D721Med (cell line): ENCODE measurements at regions not wholly inside any gene's neighbourhood (a gene's known extent, or its start where the extent isn't known, plus 50 kb on each side); places are given as distances from the start of the nearest gene placed in this dataset.

Source experiments
- DNase-seq: peaks from one replicate; pipeline ENCODE4 v3.0.0; 2011; ENCODE audit warnings: low spot score; ENCODE audit not compliant: insufficient read length
- FAIRE-seq: peaks from 2 replicates; lab custom pipeline; 2011; peaks lifted over from hg19 to GRCh38; lab: Jason Lieb, UNC
- TF ChIP-seq, protein P1 (sequence below): IDR thresholded peaks from 2 replicates; pipeline ENCODE4 v1.5.1; 2012; ENCODE audit warnings: mild to moderate bottlenecking, control low read depth; ENCODE audit not compliant: insufficient read depth; ENCODE audit errors: missing control alignments

DNA sequence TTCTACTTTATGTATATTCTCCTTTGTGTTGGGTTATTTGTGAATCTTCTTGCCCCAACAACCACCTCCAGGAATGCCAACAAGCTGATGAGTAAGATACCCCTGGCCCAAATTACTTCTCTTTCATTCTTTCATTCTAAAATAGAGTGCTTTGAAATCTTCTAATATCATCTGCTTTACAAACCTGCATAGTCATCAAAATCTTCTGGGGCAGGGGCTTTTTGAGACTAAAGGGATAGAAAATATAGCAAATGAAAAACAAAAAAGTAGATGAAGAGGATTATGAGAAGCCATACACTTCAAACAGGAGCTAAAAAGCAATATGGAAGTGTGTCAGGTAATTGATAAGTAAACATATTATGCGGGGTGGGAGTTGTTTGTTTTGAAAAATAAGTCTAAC lies 150.7 kb upstream of the SOX4 start:
- DNase-seq (no peak), FAIRE-seq (no peak)
- TF ChIP-seq, protein P1, sequence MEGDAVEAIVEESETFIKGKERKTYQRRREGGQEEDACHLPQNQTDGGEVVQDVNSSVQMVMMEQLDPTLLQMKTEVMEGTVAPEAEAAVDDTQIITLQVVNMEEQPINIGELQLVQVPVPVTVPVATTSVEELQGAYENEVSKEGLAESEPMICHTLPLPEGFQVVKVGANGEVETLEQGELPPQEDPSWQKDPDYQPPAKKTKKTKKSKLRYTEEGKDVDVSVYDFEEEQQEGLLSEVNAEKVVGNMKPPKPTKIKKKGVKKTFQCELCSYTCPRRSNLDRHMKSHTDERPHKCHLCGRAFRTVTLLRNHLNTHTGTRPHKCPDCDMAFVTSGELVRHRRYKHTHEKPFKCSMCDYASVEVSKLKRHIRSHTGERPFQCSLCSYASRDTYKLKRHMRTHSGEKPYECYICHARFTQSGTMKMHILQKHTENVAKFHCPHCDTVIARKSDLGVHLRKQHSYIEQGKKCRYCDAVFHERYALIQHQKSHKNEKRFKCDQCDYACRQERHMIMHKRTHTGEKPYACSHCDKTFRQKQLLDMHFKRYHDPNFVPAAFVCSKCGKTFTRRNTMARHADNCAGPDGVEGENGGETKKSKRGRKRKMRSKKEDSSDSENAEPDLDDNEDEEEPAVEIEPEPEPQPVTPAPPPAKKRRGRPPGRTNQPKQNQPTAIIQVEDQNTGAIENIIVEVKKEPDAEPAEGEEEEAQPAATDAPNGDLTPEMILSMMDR, result no peak

DNA sequence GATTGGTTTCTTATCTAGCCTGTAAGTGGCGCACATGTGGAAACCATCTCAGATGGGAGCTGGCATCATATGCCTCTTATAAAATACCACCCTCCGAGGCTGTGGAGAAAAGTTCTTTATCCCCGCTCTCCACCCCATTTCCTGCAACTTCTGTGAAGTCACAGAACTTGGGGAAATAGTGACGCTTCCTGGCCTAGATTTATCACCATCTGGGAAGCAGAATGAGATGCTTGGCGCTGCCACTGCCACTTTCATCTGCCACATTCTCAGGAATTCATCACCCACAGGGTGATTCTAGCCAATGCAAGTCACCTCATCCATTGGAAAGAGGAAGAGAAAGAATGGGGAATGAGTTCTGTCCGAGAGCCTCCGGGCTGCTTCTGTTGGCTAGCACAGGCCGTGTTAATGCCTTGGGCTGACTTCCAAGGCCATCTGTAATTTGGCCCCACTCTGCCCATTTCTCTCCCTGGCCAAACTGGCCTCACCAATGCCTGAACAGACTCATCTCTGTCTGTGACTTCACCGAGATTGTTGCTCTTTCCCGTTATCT lies 148.8 kb upstream of the SOX4 start:
- TF ChIP-seq, protein P1, result no peak
- FAIRE-seq (no peak), DNase-seq (no peak)

DNA sequence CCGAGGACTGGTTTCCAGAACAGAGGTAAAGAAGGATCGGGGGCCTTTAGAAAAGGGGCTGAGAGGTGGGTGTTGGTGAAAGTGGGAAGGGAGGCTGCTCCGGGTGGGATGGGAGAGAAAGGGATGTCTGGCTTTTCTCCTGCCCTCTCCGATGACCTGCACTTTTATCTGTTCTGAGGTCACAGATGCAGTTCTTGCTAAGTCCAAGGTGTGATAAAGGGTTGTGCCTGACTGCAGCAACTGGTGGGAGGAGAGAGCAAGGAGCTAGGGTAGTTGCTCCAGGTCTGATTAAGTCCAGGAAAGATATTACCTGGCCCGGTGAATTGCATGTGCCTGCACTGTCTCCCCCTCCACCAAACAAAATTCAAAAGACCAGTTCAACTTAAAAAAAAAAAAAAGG lies 145.6 kb upstream of the SOX4 start:
- DNase-seq (no peak), FAIRE-seq (no peak)
- TF ChIP-seq, protein P1, result no peak

DNA sequence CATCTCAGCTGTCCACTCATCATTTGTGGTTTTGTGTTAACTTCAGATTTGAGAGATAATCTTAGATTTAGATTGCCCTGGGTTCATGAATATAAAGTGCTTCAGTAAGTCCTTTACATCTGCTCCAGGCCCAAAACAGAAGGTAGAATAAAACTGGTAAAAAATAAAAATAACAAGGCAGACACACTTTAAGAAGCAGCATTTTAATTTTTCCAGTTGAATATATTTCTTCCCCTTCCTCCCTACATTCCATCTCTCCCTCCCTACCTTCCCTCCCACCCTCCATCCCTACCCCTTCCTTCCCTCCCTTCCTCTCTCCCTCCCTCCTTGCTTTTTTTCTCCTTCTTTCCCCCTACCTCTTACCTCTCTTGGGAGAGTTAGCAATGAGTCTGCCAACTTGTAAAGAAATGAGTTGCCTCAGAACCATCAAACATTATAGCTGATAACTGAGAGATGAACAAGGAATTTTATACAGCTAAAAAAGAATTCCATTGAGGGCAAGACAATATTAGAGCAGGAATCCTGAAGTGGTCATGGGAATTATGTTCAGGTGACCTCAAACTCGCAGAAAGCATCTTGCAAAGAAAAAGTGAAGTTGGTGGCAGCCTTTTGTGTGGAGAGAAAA lies 145.0 kb upstream of the SOX4 start:
- FAIRE-seq, result no peak
- TF ChIP-seq, protein P1, result no peak
- no peak for DNase-seq

DNA sequence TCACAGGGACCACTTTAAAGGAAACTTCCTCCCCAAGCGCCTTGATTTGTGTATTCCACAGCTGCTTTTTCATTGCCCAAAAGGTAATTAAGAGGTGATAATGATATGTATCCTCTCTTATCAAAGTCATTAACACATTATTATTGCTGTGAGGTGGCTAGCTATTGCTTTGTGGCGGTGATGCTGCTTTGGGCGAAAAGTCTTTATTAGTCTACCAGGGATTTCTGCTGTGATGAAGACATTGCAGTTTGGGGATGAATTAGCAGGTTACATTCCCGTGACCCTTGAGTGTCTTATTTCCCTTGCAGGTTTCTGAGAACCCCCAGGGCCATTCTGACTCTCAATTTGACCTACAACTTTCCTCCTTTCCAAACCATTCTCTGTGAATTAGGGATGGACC lies 143.4 kb upstream of the SOX4 start:
- TF ChIP-seq, protein P1, result no peak
- FAIRE-seq (no peak), DNase-seq (no peak)

DNA sequence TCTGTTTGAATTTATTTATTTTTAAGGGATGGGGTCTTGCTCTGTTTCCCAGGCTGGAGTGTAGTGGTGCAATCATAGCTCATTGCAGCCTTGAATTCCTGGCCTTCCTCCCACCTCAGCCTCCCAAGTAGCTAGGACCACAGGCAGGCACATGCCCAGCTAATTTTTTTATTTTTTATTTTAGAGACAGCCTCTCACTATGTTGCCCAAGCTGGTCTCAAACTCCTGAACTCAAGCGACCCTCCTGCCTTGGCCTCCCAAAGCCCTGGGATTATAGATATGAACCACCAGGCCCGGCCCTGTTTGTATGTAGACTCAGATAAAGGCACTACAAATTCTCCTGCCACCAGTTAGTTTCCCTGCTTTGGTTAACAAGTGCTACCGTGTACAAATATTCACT lies 142.9 kb upstream of the SOX4 start:
- TF ChIP-seq, protein P1, result no peak
- no peak for FAIRE-seq
- no peak for DNase-seq

DNA sequence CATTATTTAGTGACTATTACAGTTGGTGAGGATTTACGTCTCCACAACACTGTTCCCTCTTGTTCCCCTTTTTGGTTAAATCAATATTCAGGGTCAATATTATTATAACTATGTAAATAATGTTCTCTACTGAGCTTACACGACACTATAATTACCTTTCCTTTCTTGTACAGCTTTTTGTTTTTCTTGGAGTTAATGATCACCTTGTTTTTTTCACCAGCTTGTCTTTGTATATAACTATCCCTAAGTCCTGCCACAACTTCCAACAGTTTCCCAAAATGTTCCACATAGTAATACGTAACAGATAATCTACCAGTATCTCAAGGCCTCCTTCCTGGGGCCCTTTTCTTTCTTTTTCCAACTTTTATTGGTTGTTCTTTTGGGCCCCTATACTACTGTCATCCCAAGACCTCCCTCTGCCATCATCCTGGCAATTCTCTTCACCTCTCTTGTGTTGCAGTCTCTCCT lies 142.0 kb upstream of the SOX4 start:
- FAIRE-seq (no peak), DNase-seq (no peak)
- TF ChIP-seq, protein P1, result no peak
